Lower leg skin (tissue), 3 donors: ENCODE measurements at regions not wholly inside any gene's neighbourhood (a gene's known extent, or its start where the extent isn't known, plus 50 kb on each side); places are given as distances from the start of the nearest gene placed in this dataset.

ENCODE experiments used
- CTCF ChIP-seq, 3 donors: fragments of 450-650 bp; IDR thresholded peaks; one replicate each; pipeline ENCODE4 v1.5.1; 2016; ENCODE audit warnings: antibody characterized with exemption in 3 of 3, mild to moderate bottlenecking in 3 of 3, moderate library complexity in 2 of 3
- POLR2A ChIP-seq, 2 donors: fragments of 450-650 bp; IDR thresholded peaks; one replicate each; pipeline ENCODE4 v1.6.1; 2016 to 2017; ENCODE audit warnings: antibody characterized with exemption in 2 of 2, mild to moderate bottlenecking in 1 of 2, moderate library complexity in 1 of 2

- no peak for TF ChIP-seq CTCF (IDR thresholded peaks at IDR 0.05)
- no peak for TF ChIP-seq POLR2A (IDR thresholded peaks at IDR 0.05)
Observed at GRCh38 chr4:183772361-183772760, 113.3 kb downstream of the TRAPPC11 start.
